Body of pancreas (tissue), 4 donors: ENCODE measurements at regions not wholly inside any gene's neighbourhood (a gene's known extent, or its start where the extent isn't known, plus 50 kb on each side); places are given as distances from the start of the nearest gene placed in this dataset.

Experiments used
- CTCF ChIP-seq, 7 experiments: fragments of 450-650 bp in 4 of 7; fragments of 200-600 bp in 3 of 7; sonication (generic) in 3 of 7; IDR thresholded peaks; one replicate each; pipeline ENCODE4 v1.5.1; 2016 to 2019; ENCODE audit warnings: antibody characterized with exemption in 7 of 7
- POLR2A ChIP-seq, 3 donors: fragments of 450-650 bp; IDR thresholded peaks; one replicate each; pipeline ENCODE4 v1.6.1; 2016; ENCODE audit warnings: antibody characterized with exemption in 3 of 3, mild to moderate bottlenecking in 2 of 3

GRCh38 chr21:31497914-31498313 lies 153.9 kb upstream of the TIAM1 start:
- TF ChIP-seq CTCF (IDR thresholded peaks at IDR 0.05) (no peak), POLR2A (IDR thresholded peaks at IDR 0.05) (no peak)
